Neural cell (in vitro differentiated cells): ENCODE measurements at regions not wholly inside any gene's neighbourhood (a gene's known extent, or its start where the extent isn't known, plus 50 kb on each side); places are given as distances from the start of the nearest gene placed in this dataset.

Experiments used
- H2AFZ ChIP-seq: fragments of 200-600, 300-800 bp; sonication (generic), shearing (Covaris generic); 2 replicates; pipeline ENCODE4 v1.6.0; 2014; ENCODE audit warnings: low read depth, mild to moderate bottlenecking, antibody characterized with exemption, low read length, moderate library complexity
- H3F3A ChIP-seq: fragments of 200-600 bp; shearing (Covaris generic); 2 replicates; pipeline ENCODE4 v1.6.1; 2016; ENCODE audit warnings: mild to moderate bottlenecking, moderate library complexity, mixed read lengths, antibody characterized with exemption, low read length; ENCODE audit not compliant: insufficient read depth, poor library complexity, severe bottlenecking
- H3K27ac ChIP-seq: fragments of 200-600, 300-800 bp; sonication (generic), shearing (Covaris generic); 2 replicates; pipeline ENCODE4 v1.5.1; 2014; ENCODE audit warnings: mild to moderate bottlenecking, low read length, moderate library complexity
- H3K27me3 ChIP-seq: fragments of 300-800, 200-600 bp; sonication (generic), shearing (Covaris generic); 2 replicates; pipeline ENCODE4 v1.6.0; 2014; ENCODE audit warnings: mild to moderate bottlenecking, low read depth, low read length, moderate library complexity; ENCODE audit not compliant: insufficient read depth
- H3K36me3 ChIP-seq: fragments of 300-800, 200-600 bp; sonication (generic), shearing (Covaris generic); 2 replicates; pipeline ENCODE4 v1.5.1; 2014; ENCODE audit warnings: mild to moderate bottlenecking, antibody characterized with exemption, low read length, moderate library complexity; ENCODE audit not compliant: insufficient read depth
- H3K4me2 ChIP-seq: fragments of 300-800, 200-600 bp; sonication (generic), shearing (Covaris generic); 2 replicates; pipeline ENCODE4 v1.6.0; 2014; ENCODE audit warnings: mild to moderate bottlenecking, low read length
- H3K4me3 ChIP-seq: fragments of 300-800, 200-600 bp; sonication (generic), shearing (Covaris generic); 2 replicates; pipeline ENCODE4 v1.5.1; 2014; ENCODE audit warnings: mild to moderate bottlenecking, low read length, moderate library complexity
- H3K79me2 ChIP-seq: fragments of 200-600 bp; shearing (Covaris generic); replicated peaks from 2 replicates; pipeline ENCODE4 v1.6.0; 2014; ENCODE audit warnings: mild to moderate bottlenecking, low read length, moderate library complexity; ENCODE audit not compliant: insufficient read depth
- H3K9ac ChIP-seq: fragments of 300-800, 200-600 bp; sonication (generic), shearing (Covaris generic); 2 replicates; pipeline ENCODE4 v1.6.1; 2016; ENCODE audit warnings: mild to moderate bottlenecking, low read length, mixed read lengths
- H3K9me2 ChIP-seq: fragments of 200-600 bp; shearing (Covaris generic); 2 replicates; pipeline ENCODE4 v1.6.1; 2016; ENCODE audit warnings: mild to moderate bottlenecking, low read length, mixed read lengths; ENCODE audit not compliant: insufficient read depth
- H3K9me3 ChIP-seq: fragments of 200-600, 300-800 bp; sonication (generic), shearing (Covaris generic); 2 replicates; pipeline ENCODE4 v1.6.1; 2016; ENCODE audit warnings: mild to moderate bottlenecking, mixed run types, low read length, moderate library complexity, mixed read lengths
- H4K20me1 ChIP-seq: fragments of 200-600 bp; shearing (Covaris generic); 2 replicates; pipeline ENCODE4 v1.6.1; 2016; ENCODE audit warnings: mild to moderate bottlenecking, mixed run types; ENCODE audit not compliant: insufficient read depth
- CTCF ChIP-seq: fragments of 450-650 bp; IDR thresholded peaks from 2 replicates; pipeline ENCODE4 v1.5.1; 2014; ENCODE audit warnings: antibody characterized with exemption, mild to moderate bottlenecking, moderate library complexity; ENCODE audit not compliant: poor library complexity, severe bottlenecking
- EP300 ChIP-seq: fragments of 450-650 bp; conservative IDR thresholded peaks from 2 replicates; pipeline ENCODE4 v1.6.1; 2014; ENCODE audit warnings: antibody characterized with exemption, mild to moderate bottlenecking, moderate library complexity; ENCODE audit not compliant: poor library complexity, severe bottlenecking
- EZH2 ChIP-seq: fragments of 200-600, 300-800 bp; shearing (Covaris generic), sonication (generic); IDR thresholded peaks from 2 replicates; pipeline ENCODE4 v1.6.1; 2014; ENCODE audit warnings: antibody characterized with exemption, low read length, borderline replicate concordance, mild to moderate bottlenecking; ENCODE audit not compliant: insufficient read depth, poor library complexity, severe bottlenecking
- MXI1 ChIP-seq: fragments of 450-650 bp; conservative IDR thresholded peaks from 2 replicates; pipeline ENCODE4 v1.6.1; 2014; ENCODE audit warnings: antibody characterized with exemption, mild to moderate bottlenecking; ENCODE audit not compliant: poor library complexity, severe bottlenecking
- POLR2AphosphoS5 ChIP-seq: IDR thresholded peaks from 2 replicates; pipeline ENCODE4 v1.6.1; 2012
- RAD21 ChIP-seq: fragments of 450-650 bp; conservative IDR thresholded peaks from 2 replicates; pipeline ENCODE4 v1.6.1; 2014; ENCODE audit warnings: antibody characterized with exemption, mild to moderate bottlenecking, moderate library complexity
- REST ChIP-seq: IDR thresholded peaks from 2 replicates; pipeline ENCODE4 v1.6.1; 2012; ENCODE audit warnings: borderline replicate concordance
- SMC3 ChIP-seq: fragments of 450-650 bp; conservative IDR thresholded peaks from 2 replicates; pipeline ENCODE4 v1.6.1; 2014; ENCODE audit warnings: antibody characterized with exemption, mild to moderate bottlenecking, moderate library complexity; ENCODE audit not compliant: poor library complexity
- TAF1 ChIP-seq: IDR thresholded peaks from 2 replicates; pipeline ENCODE4 v1.6.1; 2012; ENCODE audit warnings: low read depth

- H3K4me3 ChIP-seq, result no peak overlapping the region
- no peaks in the 10 kb centered on the region for H3K79me2 ChIP-seq
- H3K4me2 ChIP-seq, result no peak overlapping the region
- H3K9me3 ChIP-seq, result no peaks in the 10 kb centered on the region
- H3K9ac ChIP-seq, result no peak overlapping the region
- H3K27me3 ChIP-seq, result no peaks in the 10 kb centered on the region
- no peaks in the 10 kb centered on the region for H4K20me1 ChIP-seq
- H3K9me2 ChIP-seq, result no peaks in the 10 kb centered on the region
- H3K27ac ChIP-seq, result no peak overlapping the region
- no peaks in the 10 kb centered on the region for H3K36me3 ChIP-seq
- no peaks in the 10 kb centered on the region for H3F3A ChIP-seq
- TF ChIP-seq POLR2AphosphoS5 (no peak), RAD21 (no peak), MXI1 (no peak), EZH2 (no peak), TAF1 (no peak), SMC3 (no peak), REST (no peak), CTCF (no peak), EP300 (no peak)
- no peak overlapping the region for H2AFZ ChIP-seq
Measured at GRCh38 chr6:56887086-56887485, 67.8 kb upstream of the BEND6 start.

- H3F3A ChIP-seq, result no peaks in the 10 kb centered on the region
- no peak overlapping the region for H3K4me3 ChIP-seq
- no peak overlapping the region for H3K9ac ChIP-seq
- no peak for TF ChIP-seq REST
- TF ChIP-seq CTCF, result no peak
- no peak for TF ChIP-seq EP300
- TF ChIP-seq EZH2, result no peak
- no peak for TF ChIP-seq POLR2AphosphoS5
- H3K4me2 ChIP-seq, result no peak overlapping the region
- no peaks in the 10 kb centered on the region for H3K36me3 ChIP-seq
- H2AFZ ChIP-seq, result no peak overlapping the region
- no peak overlapping the region for H3K27ac ChIP-seq
- H3K9me2 ChIP-seq, result no peaks in the 10 kb centered on the region
- H3K79me2 ChIP-seq, result no peaks in the 10 kb centered on the region
- no peaks in the 10 kb centered on the region for H4K20me1 ChIP-seq
- H3K27me3 ChIP-seq, result no peaks in the 10 kb centered on the region
- H3K9me3 ChIP-seq, result no peaks in the 10 kb centered on the region
Measured at GRCh38 chr6:56877922-56878321, 77.0 kb upstream of the BEND6 start.
